ENCODE measurements at regions not wholly inside any gene's neighbourhood (a gene's known extent, or its start where the extent isn't known, plus 50 kb on each side); places are given as distances from the start of the nearest gene placed in this dataset.
"Not testable (repeated sequence)": the region's sequence is repeated elsewhere in the genome, so short reads cannot be mapped to it uniquely, and the experiment has no call there.

GRCh38 chr1:121443001-121443540, 258.3 kb downstream of the SRGAP2C start:
- no peak for DNase-seq

- no peak for DNase-seq
Observed at GRCh38 chr1:121444096-121444495, 259.3 kb downstream of the SRGAP2C start.

- DNase-seq: no peak
Observed at GRCh38 chr1:121445679-121446078, 260.9 kb downstream of the SRGAP2C start.

- DNase-seq: peak; percentile 18
Observed at GRCh38 chr1:121447280-121447923, 262.6 kb downstream of the SRGAP2C start.

GRCh38 chr1:121448064-121448463, 263.3 kb downstream of the SRGAP2C start:
- DNase-seq: not testable (repeated sequence)

GRCh38 chr1:121448851-121449250, 264.1 kb downstream of the SRGAP2C start:
- no peak for DNase-seq

- DNase-seq: no peak
Observed at GRCh38 chr1:121452484-121452883, 267.7 kb downstream of the SRGAP2C start.

- peak; percentile 57 for DNase-seq
Observed at GRCh38 chr1:121458291-121459048, 273.7 kb downstream of the SRGAP2C start.

- no peak for DNase-seq
Observed at GRCh38 chr1:121459235-121459634, 274.5 kb downstream of the SRGAP2C start.

GRCh38 chr1:121469395-121469794, 284.6 kb downstream of the SRGAP2C start:
- DNase-seq: not testable (repeated sequence)

GRCh38 chr1:121470401-121470800, 285.6 kb downstream of the SRGAP2C start:
- DNase-seq: not testable (repeated sequence)

GRCh38 chr1:121471523-121471922, 286.7 kb downstream of the SRGAP2C start:
- DNase-seq: no peak

- no peak for DNase-seq
Observed at GRCh38 chr1:121472017-121472416, 287.2 kb downstream of the SRGAP2C start.

- no peak for DNase-seq
Observed at GRCh38 chr1:121483234-121483633, 298.5 kb downstream of the SRGAP2C start.

GRCh38 chr1:121483961-121484424, 299.2 kb downstream of the SRGAP2C start:
- DNase-seq: no peak

- not testable (repeated sequence) for DNase-seq
Observed at GRCh38 chr1:121494796-121495195, 310.0 kb downstream of the SRGAP2C start.

GRCh38 chr1:121511455-121511854, 326.7 kb downstream of the SRGAP2C start:
- not testable (repeated sequence) for DNase-seq

GRCh38 chr1:121511876-121512275, 327.1 kb downstream of the SRGAP2C start:
- DNase-seq: not testable (repeated sequence)

GRCh38 chr1:121515235-121515634, 330.5 kb downstream of the SRGAP2C start:
- DNase-seq: no peak

- peak; percentile 63 for DNase-seq
Observed at GRCh38 chr1:121516234-121516967, 331.6 kb downstream of the SRGAP2C start.

- no peak for DNase-seq
Observed at GRCh38 chr1:121517586-121518230, 332.9 kb downstream of the SRGAP2C start.

GRCh38 chr1:121518726-121519041, 333.9 kb downstream of the SRGAP2C start:
- no peak for DNase-seq
